Astrocyte (in vitro differentiated cells and primary cell): ENCODE measurements at regions not wholly inside any gene's neighbourhood (a gene's known extent, or its start where the extent isn't known, plus 50 kb on each side); places are given as distances from the start of the nearest gene placed in this dataset.
A peak's percentile ranks its signal among the peaks of the same experiment; 100 is the strongest.

Experiments
- DNase-seq: peaks from one replicate; pipeline ENCODE4 v3.0.0-alpha.2; 2010; ENCODE audit warnings: low read depth
- FAIRE-seq: peaks from 2 replicates; lab custom pipeline; 2011; peaks lifted over from hg19 to GRCh38; lab: Jason Lieb, UNC
- H2AFZ ChIP-seq: 2 replicates; pipeline ENCODE4 v1.6.0; 2012; ENCODE audit warnings: low read depth, low read length, inconsistent platforms
- H3K27ac ChIP-seq: 2 replicates; pipeline ENCODE4 v1.5.1; 2011; ENCODE audit warnings: low read depth, low read length, inconsistent platforms
- H3K27me3 ChIP-seq: 2 replicates; pipeline ENCODE4 v1.6.0; 2011; ENCODE audit warnings: low read length, inconsistent platforms; ENCODE audit not compliant: insufficient read depth
- H3K36me3 ChIP-seq: 2 replicates; pipeline ENCODE4 v1.5.1; 2011; ENCODE audit warnings: low read length, inconsistent platforms; ENCODE audit not compliant: insufficient read depth
- H3K4me1 ChIP-seq: 2 replicates; pipeline ENCODE4 v1.5.1; 2011; ENCODE audit warnings: low read length, inconsistent platforms; ENCODE audit not compliant: insufficient read depth
- H3K4me2 ChIP-seq: 2 replicates; pipeline ENCODE4 v1.6.0; 2012; ENCODE audit warnings: low read length, inconsistent platforms
- H3K4me3 ChIP-seq: 2 replicates; pipeline ENCODE4 v1.5.1; 2011; ENCODE audit warnings: low read depth, mild to moderate bottlenecking, low read length, inconsistent platforms; ENCODE audit not compliant: insufficient read depth
- H3K79me2 ChIP-seq: 2 replicates; pipeline ENCODE4 v1.6.0; 2012; ENCODE audit warnings: mild to moderate bottlenecking, low read length, inconsistent platforms; ENCODE audit not compliant: insufficient read depth
- H3K9ac ChIP-seq: 2 replicates; pipeline ENCODE4 v1.6.0; 2012; ENCODE audit warnings: mild to moderate bottlenecking, low read length, inconsistent platforms
- H3K9me3 ChIP-seq: 2 replicates; pipeline ENCODE4 v1.5.1; 2012; ENCODE audit warnings: low read depth, mild to moderate bottlenecking, low read length, inconsistent platforms; ENCODE audit not compliant: insufficient read depth
- H4K20me1 ChIP-seq: 2 replicates; pipeline ENCODE4 v1.6.0; 2012; ENCODE audit warnings: low read length, inconsistent platforms; ENCODE audit not compliant: insufficient read depth
- H3K27ac Mint-ChIP-seq: one replicate; pipeline ENCODE4 v1.8.0; 2021; ENCODE audit warnings: mild to moderate bottlenecking, mixed read lengths; ENCODE audit not compliant: unreplicated experiment
- H3K27me3 Mint-ChIP-seq: one replicate; pipeline ENCODE4 v1.8.0; 2021; ENCODE audit warnings: low read depth, mixed read lengths; ENCODE audit not compliant: unreplicated experiment
- H3K36me3 Mint-ChIP-seq: one replicate; pipeline ENCODE4 v1.8.0; 2021; ENCODE audit warnings: low read depth, mixed read lengths; ENCODE audit not compliant: unreplicated experiment
- H3K4me1 Mint-ChIP-seq: one replicate; pipeline ENCODE4 v1.8.0; 2021; ENCODE audit warnings: low read depth, mixed read lengths; ENCODE audit not compliant: unreplicated experiment
- H3K4me3 Mint-ChIP-seq: one replicate; pipeline ENCODE4 v1.8.0; 2021; ENCODE audit warnings: mild to moderate bottlenecking, moderate library complexity, mixed read lengths; ENCODE audit not compliant: unreplicated experiment
- H3K9me3 Mint-ChIP-seq: one replicate; pipeline ENCODE4 v1.8.0; 2021; ENCODE audit warnings: mild to moderate bottlenecking, mixed read lengths; ENCODE audit not compliant: unreplicated experiment
- CTCF ChIP-seq: IDR thresholded peaks from 2 replicates; pipeline ENCODE4 v1.5.1; 2011; ENCODE audit warnings: low read depth, mild to moderate bottlenecking, inconsistent platforms, low read length, moderate library complexity; ENCODE audit not compliant: insufficient read depth
- EZH2 ChIP-seq: IDR thresholded peaks from 2 replicates; pipeline ENCODE4 v1.6.1; 2012; ENCODE audit warnings: mild to moderate bottlenecking, low read length, inconsistent platforms; ENCODE audit not compliant: insufficient read depth

- Mint-ChIP-seq H3K27ac (no peak overlapping the region), H3K36me3 (no peaks in the 10 kb centered on the region), H3K4me3 (peak overlapping the region; percentile 54), H3K9me3 (no peaks in the 10 kb centered on the region), H3K4me1 (no peaks in the 10 kb centered on the region), H3K27me3 (peaks cover 38% of the 10 kb centered on the region)
- Histone ChIP-seq H3K9me3 (no peaks in the 10 kb centered on the region), H3K4me2 (no peak overlapping the region), H4K20me1 (no peaks in the 10 kb centered on the region), H3K4me1 (no peaks in the 10 kb centered on the region), H3K9ac (no peak overlapping the region), H3K36me3 (no peaks in the 10 kb centered on the region), H2AFZ (no peak overlapping the region), H3K27ac (no peak overlapping the region), H3K4me3 (no peak overlapping the region), H3K27me3 (peaks cover 41% of the 10 kb centered on the region), H3K79me2 (no peaks in the 10 kb centered on the region)
- FAIRE-seq (no peak), DNase-seq (no peak)
- TF ChIP-seq CTCF (no peak), EZH2 (no peak)
These were observed 104.3 kb downstream of the EDN3 start for GRCh38 chr20:59404749-59405148.

- peaks cover 36% of the 10 kb centered on the region for H3K27me3 ChIP-seq
- no peak overlapping the region for H3K9ac ChIP-seq
- H3K79me2 ChIP-seq = no peaks in the 10 kb centered on the region
- no peaks in the 10 kb centered on the region for H3K36me3 ChIP-seq
- Mint-ChIP-seq H3K27ac (no peak overlapping the region), H3K27me3 (peaks cover 41% of the 10 kb centered on the region), H3K4me1 (no peaks in the 10 kb centered on the region), H3K9me3 (no peaks in the 10 kb centered on the region), H3K4me3 (no peak overlapping the region), H3K36me3 (no peaks in the 10 kb centered on the region)
- no peak overlapping the region for H3K4me2 ChIP-seq
- no peak overlapping the region for H3K4me3 ChIP-seq
- no peak for DNase-seq
- TF ChIP-seq CTCF = no peak
- no peak overlapping the region for H2AFZ ChIP-seq
- FAIRE-seq = no peak
- H3K27ac ChIP-seq = no peak overlapping the region
- H3K4me1 ChIP-seq = no peaks in the 10 kb centered on the region
- H3K9me3 ChIP-seq = no peaks in the 10 kb centered on the region
- no peaks in the 10 kb centered on the region for H4K20me1 ChIP-seq
These were observed 105.1 kb downstream of the EDN3 start for GRCh38 chr20:59405226-59406200.

GRCh38 chr20:59406446-59406845, 106.0 kb downstream of the EDN3 start:
- H3K4me1 Mint-ChIP-seq = no peaks in the 10 kb centered on the region
- no peak overlapping the region for H3K9ac ChIP-seq
- H3K27me3 Mint-ChIP-seq = peaks cover 47% of the 10 kb centered on the region
- TF ChIP-seq EZH2 = no peak
- TF ChIP-seq CTCF = no peak
- H3K9me3 Mint-ChIP-seq = peaks cover 2% of the 10 kb centered on the region
- FAIRE-seq (no peak), DNase-seq (no peak)
- no peak overlapping the region for H3K4me3 Mint-ChIP-seq
- H3K36me3 Mint-ChIP-seq = no peaks in the 10 kb centered on the region
- H3K27me3 ChIP-seq = peaks cover 32% of the 10 kb centered on the region
- no peaks in the 10 kb centered on the region for H3K4me1 ChIP-seq
- no peak overlapping the region for H2AFZ ChIP-seq
- H3K27ac Mint-ChIP-seq = no peak overlapping the region
- no peak overlapping the region for H3K4me2 ChIP-seq
- no peaks in the 10 kb centered on the region for H3K79me2 ChIP-seq
- H4K20me1 ChIP-seq = no peaks in the 10 kb centered on the region
- H3K27ac ChIP-seq = no peak overlapping the region
- H3K9me3 ChIP-seq = no peaks in the 10 kb centered on the region
- H3K36me3 ChIP-seq = no peaks in the 10 kb centered on the region
- no peak overlapping the region for H3K4me3 ChIP-seq
